ENCODE measurements at regions not wholly inside any gene's neighbourhood (a gene's known extent, or its start where the extent isn't known, plus 50 kb on each side); places are given as distances from the start of the nearest gene placed in this dataset.
A peak's percentile ranks its signal among the peaks of the same experiment; 100 is the strongest.

DNA sequence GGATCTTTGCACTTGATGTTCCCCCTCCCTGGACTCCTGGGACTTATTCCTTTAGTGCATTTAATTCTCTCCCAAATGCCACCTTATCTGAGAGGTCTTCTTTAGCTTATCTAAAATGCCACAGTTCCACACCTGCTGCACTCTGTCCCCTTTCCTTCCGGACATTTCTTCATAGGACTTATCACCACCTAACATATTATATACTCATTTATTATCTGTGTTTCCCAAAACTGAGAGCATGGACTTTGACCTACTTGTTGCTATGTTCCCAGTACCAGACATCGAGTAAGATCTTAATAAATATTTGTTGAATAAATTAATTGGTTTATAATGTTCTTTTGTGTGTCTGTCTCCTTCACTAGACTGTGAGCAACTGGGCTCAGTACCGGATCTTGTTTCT, 585.3 kb downstream of the INSC start:
- DNase-seq (ENCODE audit: low read depth): no peak

DNA sequence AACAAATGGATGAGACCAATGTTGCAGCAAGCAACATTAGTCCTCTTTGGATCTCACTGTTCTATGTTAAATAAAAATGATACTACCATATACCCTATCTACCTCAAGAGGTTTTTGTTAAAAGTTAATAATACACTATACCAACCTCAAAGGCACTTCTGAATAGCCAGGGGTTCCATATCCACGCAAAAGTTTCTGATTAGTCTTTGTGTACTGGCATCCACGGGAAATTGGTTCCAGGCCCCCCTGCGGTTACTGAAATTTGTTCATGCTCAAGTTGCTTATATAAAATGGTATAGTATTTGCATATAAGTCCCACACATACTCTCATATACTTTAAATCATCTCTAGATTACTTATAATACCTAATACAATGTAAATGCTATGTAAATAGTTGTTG, 585.7 kb downstream of the INSC start:
- DNase-seq (ENCODE audit: low read depth): no peak

DNA sequence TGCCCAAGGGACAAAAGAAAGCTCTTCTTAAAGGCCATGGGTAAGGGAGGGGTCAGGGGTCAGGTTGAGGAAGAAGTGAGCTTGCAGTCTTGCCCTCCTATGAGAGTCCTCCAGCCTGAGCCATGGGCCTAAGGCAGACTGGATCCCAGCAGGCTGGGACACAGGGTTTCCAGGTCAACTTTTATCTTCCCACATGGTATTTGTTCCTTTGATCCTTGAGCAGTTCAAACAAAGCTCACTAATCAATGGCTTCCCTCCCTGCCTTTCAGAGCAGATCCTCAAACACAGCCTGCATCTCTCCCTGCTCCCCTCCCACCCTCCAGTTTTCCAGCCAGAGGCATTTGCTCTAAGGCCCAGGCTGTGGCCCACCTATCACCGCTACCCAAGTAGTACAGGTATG, 589.3 kb downstream of the INSC start:
- no peak for DNase-seq (ENCODE audit: low read depth)

DNA sequence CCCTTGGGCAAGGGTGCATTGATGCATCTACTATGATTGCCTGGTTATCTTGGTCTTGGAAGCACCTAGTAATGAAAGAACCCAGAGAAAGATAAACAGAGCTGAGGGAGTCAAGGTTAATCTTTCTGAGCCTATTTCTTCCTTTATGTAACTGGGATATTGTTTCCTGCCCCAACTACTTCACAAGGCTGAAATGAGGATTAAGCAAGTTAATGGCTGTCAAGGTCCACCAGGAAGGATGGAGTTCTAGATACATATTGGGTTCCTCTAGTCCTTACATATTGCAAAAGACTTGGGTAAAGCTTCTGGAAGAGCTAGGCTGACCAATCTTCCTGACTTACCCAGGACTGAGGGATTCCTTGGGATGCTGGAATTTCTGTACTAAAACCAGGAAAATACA, 589.8 kb downstream of the INSC start:
- no peak for DNase-seq (ENCODE audit: low read depth)

DNA sequence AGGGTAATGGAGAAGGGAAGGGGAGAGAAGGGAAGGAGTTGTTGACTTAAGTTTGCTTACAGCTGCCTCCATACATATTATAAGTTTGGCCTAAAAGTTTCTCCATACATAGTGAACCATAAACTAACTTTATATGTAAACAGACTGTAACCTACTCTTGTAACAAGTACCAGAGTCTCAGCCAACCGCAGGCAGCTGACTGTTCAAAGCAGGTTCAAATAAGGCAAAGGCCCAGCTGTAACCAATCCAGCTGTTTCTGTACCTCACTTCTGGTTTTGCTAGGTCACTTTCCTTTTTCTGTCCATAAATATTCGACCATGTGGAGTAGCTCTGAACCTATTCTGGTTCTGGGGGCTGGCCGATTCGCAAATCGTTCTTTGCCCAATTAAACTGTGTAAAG, 591.2 kb downstream of the INSC start:
- no peak for DNase-seq (ENCODE audit: low read depth)

DNA sequence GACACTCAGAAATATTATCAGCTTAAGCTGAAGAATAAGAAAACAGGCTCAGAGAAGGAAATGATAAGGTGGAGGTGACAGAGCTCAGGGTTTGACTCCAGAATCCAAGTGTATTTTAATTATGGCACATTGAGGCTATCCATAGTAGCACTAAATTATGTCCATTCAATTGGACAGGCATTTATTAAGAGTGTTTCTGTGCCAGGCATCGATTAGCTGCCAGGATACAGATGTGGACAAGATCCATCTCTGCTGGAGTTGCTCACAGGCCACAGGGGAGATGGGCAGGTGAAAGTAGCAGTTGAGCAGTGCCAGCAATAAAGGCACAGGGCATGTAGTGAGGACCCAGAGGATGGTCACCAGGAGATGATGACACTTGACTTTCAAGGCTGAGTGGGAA, 592.5 kb downstream of the INSC start:
- DNase-seq (ENCODE audit: low read depth): no peak

DNA sequence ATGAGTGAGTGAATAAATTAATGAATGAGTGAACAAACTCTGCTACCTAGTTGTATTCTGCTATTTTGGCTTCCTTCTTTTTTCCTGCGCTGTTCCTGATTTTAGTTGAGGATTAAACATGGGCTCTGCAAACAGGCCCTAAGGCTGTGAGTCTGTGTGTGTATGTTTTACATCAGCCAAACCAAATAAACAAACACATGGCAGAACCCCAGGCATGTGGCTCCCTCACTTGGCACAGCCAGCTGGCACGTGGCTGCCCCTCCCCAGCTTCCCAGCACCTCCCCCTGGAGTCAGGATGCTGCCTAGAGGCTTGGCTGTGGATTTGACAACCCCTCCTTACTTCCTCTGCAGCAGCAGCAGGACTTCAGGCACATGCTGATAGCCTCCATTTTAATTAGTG, 593.2 kb downstream of the INSC start:
- DNase-seq (ENCODE audit: low read depth): peak; percentile 78

DNA sequence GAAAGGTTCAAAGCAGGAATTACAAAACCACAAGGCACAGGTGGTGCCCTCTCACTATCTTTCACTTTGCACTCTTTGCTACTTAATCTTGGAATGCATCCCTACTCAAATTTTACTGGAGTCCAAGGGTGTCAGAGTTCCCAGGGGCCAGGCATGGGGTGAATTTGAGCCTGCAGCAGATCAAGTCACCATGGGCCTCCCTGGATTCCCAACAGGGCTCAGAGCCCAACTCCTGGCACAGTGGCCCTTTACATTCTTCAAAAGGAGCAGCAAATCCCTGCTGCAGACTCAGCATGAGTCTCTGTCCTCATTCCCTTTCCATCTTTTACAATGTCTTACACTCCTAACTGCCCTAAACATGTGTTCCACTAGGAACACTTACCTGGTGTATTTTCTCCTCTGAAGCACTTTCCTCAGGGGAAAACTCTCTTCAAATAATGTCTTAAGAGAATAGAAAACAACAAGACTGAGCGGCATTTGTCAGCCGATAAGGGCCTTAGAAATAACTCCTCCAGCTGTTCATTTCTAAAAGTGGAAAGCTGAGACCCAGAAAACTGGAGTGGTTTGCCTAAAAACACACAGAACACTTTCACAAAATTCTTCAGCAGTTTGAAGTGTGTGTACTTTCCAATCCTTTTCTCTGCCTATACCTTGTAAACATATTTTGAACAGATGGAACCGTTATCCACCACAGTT, 596.0 kb downstream of the INSC start:
- DNase-seq (ENCODE audit: low read depth): no peak

DNA sequence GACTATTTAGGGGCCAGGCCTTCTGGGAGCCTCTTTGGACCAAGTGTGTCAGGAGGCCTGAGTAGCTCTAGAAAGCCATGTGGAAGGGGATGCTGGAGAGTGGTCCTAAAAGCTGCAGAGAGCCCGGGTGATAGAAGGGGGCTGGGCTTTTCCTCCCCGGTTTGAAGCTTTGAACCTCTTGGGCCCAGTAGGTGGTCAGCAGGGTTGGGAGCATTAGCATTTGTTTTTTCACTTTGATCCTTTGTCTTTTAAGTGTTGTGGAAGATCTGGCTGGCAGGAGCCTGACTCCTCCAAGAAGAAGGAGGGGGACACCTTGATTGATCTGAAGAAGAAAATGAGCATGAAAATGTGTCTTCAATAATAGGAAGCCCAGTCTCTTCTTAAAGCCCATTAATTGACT, 596.6 kb downstream of the INSC start:
- no peak for DNase-seq (ENCODE audit: low read depth)

DNA sequence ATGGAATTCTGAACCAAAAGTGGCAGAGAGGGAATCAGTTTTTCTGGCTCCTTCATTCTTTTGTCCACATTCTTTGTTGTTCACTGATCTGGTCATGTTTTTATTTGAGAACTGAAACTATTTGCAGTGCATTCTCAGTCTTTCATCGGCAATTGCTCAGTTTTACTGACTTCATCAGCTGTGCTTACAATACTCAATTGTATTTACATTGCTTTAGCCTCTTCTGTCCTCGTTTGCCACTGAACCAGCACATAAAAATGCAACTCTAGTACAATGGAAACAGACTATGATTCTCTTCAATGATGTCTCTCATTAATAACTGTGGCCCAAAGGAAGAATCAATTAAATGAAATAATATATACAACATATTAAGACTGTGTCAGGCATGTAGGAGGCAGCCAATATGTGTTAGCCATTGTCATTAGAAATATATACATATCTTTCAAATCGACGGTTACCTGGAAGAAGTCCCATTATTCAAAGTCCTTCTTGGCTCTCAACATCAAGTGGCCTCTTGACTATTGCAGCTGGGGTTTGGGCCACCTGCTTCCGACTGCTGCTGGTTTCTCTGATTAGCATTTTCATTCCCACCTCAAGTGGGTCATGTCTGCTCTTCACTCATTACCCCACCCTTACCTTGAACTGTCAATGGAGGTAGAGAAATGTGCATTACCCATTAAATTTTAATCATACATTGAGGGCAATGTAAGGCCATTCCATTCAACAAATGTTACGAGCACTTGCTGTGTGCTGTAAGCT, 600.1 kb downstream of the INSC start:
- DNase-seq (ENCODE audit: low read depth): peak; percentile 8

DNA sequence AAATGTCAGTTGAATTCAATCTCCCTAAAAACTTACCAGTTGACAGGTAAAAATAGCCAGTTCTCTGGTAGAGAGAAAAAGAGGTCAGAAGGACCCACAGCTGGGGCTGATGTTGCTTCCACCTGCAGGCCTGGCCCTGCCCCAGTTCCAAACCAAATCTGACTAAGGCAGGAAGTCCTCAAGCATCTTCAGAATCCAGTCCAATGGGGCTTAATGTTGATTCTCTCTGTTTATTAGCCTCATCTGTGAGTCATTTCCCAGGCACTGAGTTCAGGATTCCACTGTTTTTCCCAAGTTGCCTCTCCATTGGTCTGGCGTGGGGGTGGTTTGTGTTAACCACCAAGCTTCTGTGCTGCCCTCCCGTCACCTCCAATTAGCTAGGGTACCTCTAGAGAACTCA, 601.8 kb downstream of the INSC start:
- DNase-seq (ENCODE audit: low read depth): peak; percentile 76

DNA sequence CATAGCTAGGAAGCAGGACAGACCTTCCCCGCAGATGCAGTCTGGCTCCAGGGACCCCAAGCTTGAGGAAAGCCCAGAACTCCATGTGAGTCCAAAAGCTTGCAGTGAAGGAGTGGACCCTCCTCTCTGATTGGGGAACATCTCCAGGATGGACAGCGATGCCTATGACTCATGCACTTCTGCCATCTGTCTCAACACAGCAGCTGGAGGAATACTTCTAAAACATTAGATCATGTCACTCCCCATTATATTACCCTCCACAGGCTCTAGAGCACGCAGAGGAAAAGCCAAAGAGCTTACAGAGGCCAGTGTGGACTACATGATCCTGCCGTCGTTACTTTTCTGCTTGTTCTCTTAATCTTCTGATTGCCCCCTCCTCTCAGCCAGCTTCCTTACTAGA, 605.7 kb downstream of the INSC start:
- DNase-seq (ENCODE audit: low read depth): peak; percentile 28

DNA sequence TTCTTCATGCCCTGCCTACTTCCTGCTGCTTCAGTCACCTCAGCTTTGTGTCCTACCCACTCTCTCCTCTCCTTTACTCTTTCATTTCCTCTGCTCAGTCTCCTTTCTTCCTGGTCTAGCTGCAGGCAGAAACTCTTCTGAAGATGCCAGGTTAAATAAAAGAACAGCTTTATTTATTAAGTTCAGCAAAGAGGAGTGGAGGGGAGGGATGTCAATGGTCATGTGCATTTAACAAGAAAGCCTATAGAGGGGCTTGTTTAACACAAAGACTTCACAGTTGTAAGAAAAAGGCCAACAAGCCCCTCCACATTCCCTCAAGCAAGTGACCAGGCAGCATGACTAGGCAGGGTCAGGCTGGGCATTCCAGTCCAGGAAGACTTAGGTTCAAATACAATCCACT, 609.2 kb downstream of the INSC start:
- DNase-seq (ENCODE audit: low read depth): no peak

DNA sequence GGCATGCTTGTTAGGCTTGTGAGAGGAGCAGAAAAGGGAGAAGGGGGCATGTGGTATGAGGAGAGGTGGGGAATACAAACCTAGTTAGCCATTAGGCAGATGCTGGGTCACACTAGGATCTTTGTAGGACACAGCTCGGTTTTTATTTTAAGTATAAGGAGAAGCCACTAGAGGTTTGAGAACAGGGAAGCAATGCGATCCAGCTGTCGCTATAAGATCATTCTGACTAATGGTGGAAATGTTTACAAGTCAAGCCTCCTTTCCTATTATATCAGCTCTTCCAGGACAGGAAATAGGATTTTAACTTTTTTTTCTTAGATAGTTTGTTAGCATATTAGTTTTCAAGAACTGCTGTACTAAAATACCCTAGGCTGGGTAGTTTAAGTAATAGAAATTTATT, 609.9 kb downstream of the INSC start:
- DNase-seq (ENCODE audit: low read depth): no peak

DNA sequence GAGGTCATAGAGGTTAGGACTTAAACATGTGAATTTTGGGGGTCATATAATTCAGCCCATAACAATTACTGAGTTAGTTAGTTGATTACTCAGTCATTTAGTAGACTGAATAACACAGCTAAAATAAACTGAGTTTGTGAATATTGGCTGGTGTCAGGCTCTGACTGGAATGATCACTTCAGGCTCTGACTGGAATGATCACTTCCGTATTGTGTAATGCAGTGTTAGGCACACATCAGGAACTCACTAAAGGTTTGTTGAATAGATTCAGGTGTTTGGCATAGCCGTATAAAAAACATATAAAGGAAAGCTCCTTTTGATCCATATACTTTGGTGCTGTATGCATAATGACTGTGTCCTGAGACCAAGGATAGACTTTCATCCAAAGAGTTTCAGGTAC, 610.5 kb downstream of the INSC start:
- no peak for DNase-seq (ENCODE audit: low read depth)

DNA sequence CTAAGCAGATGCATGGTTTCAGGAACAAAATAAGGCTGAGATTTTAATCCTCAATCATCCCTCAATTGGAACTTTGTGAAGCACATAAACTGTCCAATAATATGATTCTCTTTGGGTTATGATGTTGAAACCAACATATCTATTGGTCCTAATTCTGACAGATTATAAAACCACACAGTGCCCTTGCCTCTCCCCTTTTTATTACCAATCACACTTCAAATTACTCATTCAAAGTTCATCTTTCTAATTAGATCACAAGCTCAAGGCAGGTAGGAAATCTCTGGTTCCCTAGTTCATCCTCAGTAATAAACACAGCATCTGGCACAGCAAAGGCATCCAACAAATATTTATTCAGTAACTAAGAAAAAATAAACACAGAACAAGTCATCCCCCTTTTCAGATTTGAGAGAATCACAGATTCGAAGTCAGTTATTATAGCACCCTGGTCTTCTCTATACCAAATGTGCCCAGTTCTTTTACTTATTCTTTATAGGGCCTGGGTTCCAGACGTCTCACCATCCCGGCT, 611.6 kb downstream of the INSC start:
- DNase-seq (ENCODE audit: low read depth): no peak

DNA sequence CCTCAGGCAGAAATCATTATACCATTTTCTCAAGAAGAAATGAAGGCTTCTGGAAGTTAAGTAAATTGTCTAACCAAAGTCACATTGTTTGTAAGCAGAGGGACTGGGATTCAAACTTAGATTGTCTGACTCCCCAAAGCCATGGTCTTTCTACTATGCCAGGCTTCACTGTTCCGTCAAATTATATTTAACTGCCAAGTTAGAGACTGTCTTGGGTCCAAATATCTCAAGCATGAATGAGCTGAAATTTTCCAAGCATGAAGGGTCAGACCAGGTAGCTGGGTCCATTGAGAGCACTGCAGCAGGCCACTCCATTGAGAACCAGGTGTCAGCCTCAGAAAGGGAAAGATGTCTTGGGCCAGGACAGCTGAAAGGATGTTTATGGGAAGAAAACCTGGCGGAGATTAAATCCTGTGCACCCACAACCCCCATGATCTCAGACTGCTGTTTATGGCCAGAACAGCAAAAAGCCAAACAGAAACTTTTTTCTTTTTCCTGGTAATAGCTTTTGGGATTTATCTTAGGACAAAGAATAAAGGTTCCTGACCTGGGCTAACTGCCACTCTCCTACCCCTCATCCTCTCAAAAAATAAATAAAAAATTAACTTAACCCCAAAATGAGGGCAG, 612.3 kb downstream of the INSC start:
- no peak for DNase-seq (ENCODE audit: low read depth)

DNA sequence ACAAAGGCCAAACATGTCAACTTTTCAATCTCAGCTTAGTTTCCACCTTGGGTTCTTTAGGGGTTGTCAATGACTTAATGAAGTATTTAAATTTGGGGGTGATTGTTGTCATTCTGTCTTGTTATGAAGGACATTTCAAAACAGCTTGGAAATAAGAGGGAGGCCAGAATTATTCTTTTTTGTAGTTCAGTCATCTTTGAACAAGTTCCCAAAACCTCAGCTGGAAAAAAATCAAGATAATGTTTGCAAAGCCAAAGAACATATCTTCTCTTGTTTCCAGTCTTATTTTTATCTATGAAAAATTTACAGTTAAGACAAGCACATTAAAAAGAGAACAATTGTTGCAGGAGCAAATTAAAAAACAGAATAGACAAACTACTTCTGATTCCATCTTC, 612.8 kb downstream of the INSC start:
- no peak for DNase-seq (ENCODE audit: low read depth)

DNA sequence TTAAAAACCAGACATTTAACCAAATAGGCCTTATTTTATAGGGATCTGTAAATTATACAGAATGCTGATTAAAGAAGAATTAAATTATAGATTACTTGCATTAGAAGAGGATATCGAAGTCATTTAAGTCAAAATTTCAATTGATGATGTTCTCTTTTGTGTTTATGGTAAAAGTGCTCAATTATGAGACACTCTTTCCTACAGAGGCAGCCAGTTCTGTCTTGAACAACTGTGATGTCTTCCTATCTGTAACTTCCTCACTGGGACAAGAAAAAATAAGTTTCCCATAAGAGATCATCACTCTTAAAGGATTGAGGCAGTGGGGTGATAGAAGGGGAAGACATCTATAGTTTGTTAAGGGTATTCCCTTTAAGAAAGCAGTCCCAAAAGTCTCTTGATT, 613.5 kb downstream of the INSC start:
- no peak for DNase-seq (ENCODE audit: low read depth)

DNA sequence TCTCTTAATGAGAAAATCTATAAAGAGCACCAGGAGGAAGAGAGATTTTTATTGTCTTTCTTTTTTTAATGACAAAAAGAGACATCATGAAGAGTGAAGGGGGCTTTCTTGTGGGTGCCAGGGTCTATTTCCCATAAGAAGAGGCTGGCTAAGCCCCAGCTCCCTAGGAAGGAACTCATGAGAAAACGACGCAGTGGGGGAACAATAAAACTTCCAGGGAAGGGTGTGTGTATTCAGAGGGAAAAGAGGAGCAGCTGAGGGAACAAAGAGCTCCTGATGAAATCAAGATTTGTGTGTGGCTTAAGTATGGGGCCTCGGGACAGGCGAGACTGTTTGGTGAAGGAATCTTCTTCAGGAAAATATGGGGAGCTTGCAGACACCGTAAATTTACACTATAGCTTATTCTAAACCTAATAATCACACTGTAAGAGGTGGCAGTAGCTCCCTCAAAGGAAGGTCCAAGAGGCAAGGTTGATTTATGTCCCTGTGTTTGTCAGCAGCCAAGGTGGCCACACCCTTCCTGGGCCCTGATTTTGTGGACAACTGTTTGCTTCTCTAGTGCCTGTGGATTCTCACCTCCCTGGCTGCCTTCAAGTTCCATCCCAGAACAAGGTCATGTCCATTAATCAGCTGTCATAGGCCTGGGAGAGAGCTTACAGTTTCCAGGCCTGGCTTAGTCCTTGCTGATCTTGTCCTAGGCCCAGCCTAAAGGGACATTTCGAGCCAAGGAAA, 615.7 kb downstream of the INSC start:
- DNase-seq (ENCODE audit: low read depth): no peak

DNA sequence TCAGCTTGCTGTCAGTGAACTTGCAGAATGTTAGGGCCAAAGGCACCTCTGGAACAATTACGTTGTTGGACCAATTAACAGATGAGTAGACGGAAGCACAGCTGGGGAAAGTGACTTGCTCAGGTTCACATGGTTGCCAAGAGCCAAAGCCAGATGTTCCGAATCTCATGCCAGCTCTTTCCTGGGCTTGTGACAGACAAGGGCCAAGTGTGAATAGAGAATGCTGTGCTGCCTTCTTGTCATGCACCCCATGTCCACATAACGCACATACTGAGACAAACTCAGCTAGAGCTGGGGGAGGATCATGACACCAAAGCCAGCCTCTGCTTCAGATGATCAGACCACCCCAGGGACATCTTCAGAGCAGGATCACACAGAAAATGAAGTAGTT, 616.3 kb downstream of the INSC start:
- DNase-seq (ENCODE audit: low read depth): no peak

DNA sequence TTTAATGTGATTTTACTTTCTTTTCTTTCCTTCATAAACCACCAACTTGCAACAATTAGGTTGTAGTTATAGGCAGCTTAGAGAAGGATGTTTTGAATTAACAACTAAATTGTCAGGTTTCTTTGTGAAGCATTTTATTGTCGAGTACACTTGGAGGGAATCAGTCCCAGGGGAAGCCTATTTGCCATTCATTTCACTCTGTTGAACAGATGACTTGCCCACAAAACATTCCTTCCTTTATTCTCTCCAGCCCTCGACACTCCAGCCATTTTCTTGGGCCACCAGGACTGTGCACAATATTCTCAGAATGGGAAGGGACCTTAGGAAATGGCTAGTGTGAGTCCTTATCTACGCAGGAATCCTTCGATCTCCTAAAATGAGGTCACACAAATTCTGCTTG, 620.6 kb downstream of the SOX6 start:
- DNase-seq (ENCODE audit: low read depth): no peak

DNA sequence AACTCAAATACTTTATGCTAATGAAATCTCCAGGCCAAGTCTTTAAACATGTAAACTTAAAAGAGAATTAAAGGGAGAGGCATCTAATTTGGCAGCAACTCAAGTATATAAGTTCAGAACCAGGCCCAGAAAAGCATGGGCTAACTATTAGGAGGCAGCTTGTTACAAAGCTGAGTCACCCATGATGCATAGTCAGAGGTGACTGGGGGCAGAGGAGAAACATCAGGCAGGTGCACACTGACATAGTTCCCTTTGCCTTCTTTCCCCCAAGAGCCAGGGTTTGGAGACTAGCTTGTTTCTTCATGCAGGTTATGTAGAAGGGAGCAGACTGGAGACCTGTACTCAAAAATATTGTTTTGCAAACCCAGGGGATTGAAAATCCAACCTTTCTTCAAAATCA, 619.0 kb downstream of the SOX6 start:
- DNase-seq (ENCODE audit: low read depth): no peak

Measured in EH (cell line).